ENCODE measurements at regions not wholly inside any gene's neighbourhood (a gene's known extent, or its start where the extent isn't known, plus 50 kb on each side); places are given as distances from the start of the nearest gene placed in this dataset.

- TF ChIP-seq CTCF (IDR thresholded peaks at IDR 0.05; ENCODE audit: unreplicated experiment) = no peak
These were observed 181.9 kb upstream of the ESRRG start for GRCh38 chr1:216905137-216905536.

GRCh38 chr1:216904471-216904870 is 181.2 kb upstream of the ESRRG start:
- no peaks in the 10 kb centered on the region for H3K36me3 Mint-ChIP-seq (ENCODE audit: low read depth, unreplicated experiment)
- H3K4me3 Mint-ChIP-seq (ENCODE audit: unreplicated experiment) = no peak overlapping the region
- TF ChIP-seq CTCF (IDR thresholded peaks at IDR 0.05; ENCODE audit: unreplicated experiment) = no peak
- no peaks in the 10 kb centered on the region for H3K27me3 Mint-ChIP-seq (ENCODE audit: unreplicated experiment)
- H3K27ac Mint-ChIP-seq (ENCODE audit: unreplicated experiment) = no peak overlapping the region
- no peaks in the 10 kb centered on the region for H3K4me1 Mint-ChIP-seq (ENCODE audit: unreplicated experiment)
- no peaks in the 10 kb centered on the region for H3K9me3 Mint-ChIP-seq (ENCODE audit: unreplicated experiment)
- DNase-seq (ENCODE audit: low spot score) = no peak

More at GRCh38 chr1:216905137-216905536, 181.9 kb upstream of the ESRRG start:
- no peaks in the 10 kb centered on the region for H3K27me3 Mint-ChIP-seq (ENCODE audit: unreplicated experiment)
- H3K36me3 Mint-ChIP-seq (ENCODE audit: low read depth, unreplicated experiment) = no peaks in the 10 kb centered on the region
- no peak overlapping the region for H3K4me3 Mint-ChIP-seq (ENCODE audit: unreplicated experiment)
- no peak overlapping the region for H3K27ac Mint-ChIP-seq (ENCODE audit: unreplicated experiment)
- no peaks in the 10 kb centered on the region for H3K4me1 Mint-ChIP-seq (ENCODE audit: unreplicated experiment)
- no peaks in the 10 kb centered on the region for H3K9me3 Mint-ChIP-seq (ENCODE audit: unreplicated experiment)
- no peak for DNase-seq (ENCODE audit: low spot score)

- no peak overlapping the region for H3K27ac Mint-ChIP-seq (ENCODE audit: unreplicated experiment)
- no peak for DNase-seq (ENCODE audit: low spot score)
- no peaks in the 10 kb centered on the region for H3K4me1 Mint-ChIP-seq (ENCODE audit: unreplicated experiment)
- no peak overlapping the region for H3K4me3 Mint-ChIP-seq (ENCODE audit: unreplicated experiment)
- H3K36me3 Mint-ChIP-seq (ENCODE audit: low read depth, unreplicated experiment) = no peaks in the 10 kb centered on the region
- no peaks in the 10 kb centered on the region for H3K9me3 Mint-ChIP-seq (ENCODE audit: unreplicated experiment)
- TF ChIP-seq CTCF (IDR thresholded peaks at IDR 0.05; ENCODE audit: unreplicated experiment) = no peak
- H3K27me3 Mint-ChIP-seq (ENCODE audit: unreplicated experiment) = no peaks in the 10 kb centered on the region
These were observed 180.1 kb upstream of the ESRRG start for GRCh38 chr1:216903382-216903740.

GRCh38 chr1:216902669-216903381 is 179.6 kb upstream of the ESRRG start:
- no peak for TF ChIP-seq CTCF (IDR thresholded peaks at IDR 0.05; ENCODE audit: unreplicated experiment)
- Mint-ChIP-seq H3K4me1 (ENCODE audit: unreplicated experiment) (peaks cover 3% of the 10 kb centered on the region), H3K9me3 (ENCODE audit: unreplicated experiment) (no peaks in the 10 kb centered on the region), H3K27ac (ENCODE audit: unreplicated experiment) (no peak overlapping the region), H3K27me3 (ENCODE audit: unreplicated experiment) (no peaks in the 10 kb centered on the region), H3K36me3 (ENCODE audit: low read depth, unreplicated experiment) (no peaks in the 10 kb centered on the region), H3K4me3 (ENCODE audit: unreplicated experiment) (no peak overlapping the region)
- DNase-seq (ENCODE audit: low spot score) = no peak

- no peak for DNase-seq (ENCODE audit: low spot score)
- H3K4me1 Mint-ChIP-seq (ENCODE audit: unreplicated experiment) = peaks cover 6% of the 10 kb centered on the region
- H3K9me3 Mint-ChIP-seq (ENCODE audit: unreplicated experiment) = no peaks in the 10 kb centered on the region
- no peak overlapping the region for H3K4me3 Mint-ChIP-seq (ENCODE audit: unreplicated experiment)
- no peak overlapping the region for H3K27ac Mint-ChIP-seq (ENCODE audit: unreplicated experiment)
- H3K27me3 Mint-ChIP-seq (ENCODE audit: unreplicated experiment) = no peaks in the 10 kb centered on the region
- no peak for TF ChIP-seq CTCF (IDR thresholded peaks at IDR 0.05; ENCODE audit: unreplicated experiment)
- no peaks in the 10 kb centered on the region for H3K36me3 Mint-ChIP-seq (ENCODE audit: low read depth, unreplicated experiment)
These were observed 176.9 kb upstream of the ESRRG start for GRCh38 chr1:216900116-216900620.
